ENCODE measurements at regions not wholly inside any gene's neighbourhood (a gene's known extent, or its start where the extent isn't known, plus 50 kb on each side); places are given as distances from the start of the nearest gene placed in this dataset.

GRCh38 chr18:44513233-44513632 lies 167.5 kb upstream of the SETBP1 start:
- no peaks in the 10 kb centered on the region for H3K36me3 Mint-ChIP-seq
- TF ChIP-seq CREM (CRISPR knock-in tag; IDR thresholded peaks at IDR 0.05) (no peak), JUN (CRISPR knock-in tag; IDR thresholded peaks at IDR 0.05) (no peak), CBFB (CRISPR knock-in tag; IDR thresholded peaks at IDR 0.05; ENCODE audit: low read depth) (no peak), IRF2 (CRISPR knock-in tag; IDR thresholded peaks at IDR 0.05; ENCODE audit: borderline replicate concordance, low read depth) (no peak), ZNF396 (CRISPR knock-in tag; IDR thresholded peaks at IDR 0.05; ENCODE audit: borderline replicate concordance) (no peak), ZNF263 (CRISPR knock-in tag; IDR thresholded peaks at IDR 0.05; ENCODE audit: low read depth) (no peak), FOXK1 (CRISPR knock-in tag; IDR thresholded peaks at IDR 0.05) (no peak), ZBTB21 (CRISPR knock-in tag; IDR thresholded peaks at IDR 0.05; ENCODE audit: borderline replicate concordance) (no peak)
- TF ChIP-seq, protein P1, sequence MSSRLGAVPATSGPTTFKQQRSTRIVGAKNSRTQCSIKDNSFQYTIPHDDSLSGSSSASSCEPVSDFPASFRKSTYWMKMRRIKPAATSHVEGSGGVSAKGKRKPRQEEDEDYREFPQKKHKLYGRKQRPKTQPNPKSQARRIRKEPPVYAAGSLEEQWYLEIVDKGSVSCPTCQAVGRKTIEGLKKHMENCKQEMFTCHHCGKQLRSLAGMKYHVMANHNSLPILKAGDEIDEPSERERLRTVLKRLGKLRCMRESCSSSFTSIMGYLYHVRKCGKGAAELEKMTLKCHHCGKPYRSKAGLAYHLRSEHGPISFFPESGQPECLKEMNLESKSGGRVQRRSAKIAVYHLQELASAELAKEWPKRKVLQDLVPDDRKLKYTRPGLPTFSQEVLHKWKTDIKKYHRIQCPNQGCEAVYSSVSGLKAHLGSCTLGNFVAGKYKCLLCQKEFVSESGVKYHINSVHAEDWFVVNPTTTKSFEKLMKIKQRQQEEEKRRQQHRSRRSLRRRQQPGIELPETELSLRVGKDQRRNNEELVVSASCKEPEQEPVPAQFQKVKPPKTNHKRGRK (CRISPR knock-in tag; IDR thresholded peaks at IDR 0.05; ENCODE audit: borderline replicate concordance): no peak
- TF ChIP-seq, protein P2, sequence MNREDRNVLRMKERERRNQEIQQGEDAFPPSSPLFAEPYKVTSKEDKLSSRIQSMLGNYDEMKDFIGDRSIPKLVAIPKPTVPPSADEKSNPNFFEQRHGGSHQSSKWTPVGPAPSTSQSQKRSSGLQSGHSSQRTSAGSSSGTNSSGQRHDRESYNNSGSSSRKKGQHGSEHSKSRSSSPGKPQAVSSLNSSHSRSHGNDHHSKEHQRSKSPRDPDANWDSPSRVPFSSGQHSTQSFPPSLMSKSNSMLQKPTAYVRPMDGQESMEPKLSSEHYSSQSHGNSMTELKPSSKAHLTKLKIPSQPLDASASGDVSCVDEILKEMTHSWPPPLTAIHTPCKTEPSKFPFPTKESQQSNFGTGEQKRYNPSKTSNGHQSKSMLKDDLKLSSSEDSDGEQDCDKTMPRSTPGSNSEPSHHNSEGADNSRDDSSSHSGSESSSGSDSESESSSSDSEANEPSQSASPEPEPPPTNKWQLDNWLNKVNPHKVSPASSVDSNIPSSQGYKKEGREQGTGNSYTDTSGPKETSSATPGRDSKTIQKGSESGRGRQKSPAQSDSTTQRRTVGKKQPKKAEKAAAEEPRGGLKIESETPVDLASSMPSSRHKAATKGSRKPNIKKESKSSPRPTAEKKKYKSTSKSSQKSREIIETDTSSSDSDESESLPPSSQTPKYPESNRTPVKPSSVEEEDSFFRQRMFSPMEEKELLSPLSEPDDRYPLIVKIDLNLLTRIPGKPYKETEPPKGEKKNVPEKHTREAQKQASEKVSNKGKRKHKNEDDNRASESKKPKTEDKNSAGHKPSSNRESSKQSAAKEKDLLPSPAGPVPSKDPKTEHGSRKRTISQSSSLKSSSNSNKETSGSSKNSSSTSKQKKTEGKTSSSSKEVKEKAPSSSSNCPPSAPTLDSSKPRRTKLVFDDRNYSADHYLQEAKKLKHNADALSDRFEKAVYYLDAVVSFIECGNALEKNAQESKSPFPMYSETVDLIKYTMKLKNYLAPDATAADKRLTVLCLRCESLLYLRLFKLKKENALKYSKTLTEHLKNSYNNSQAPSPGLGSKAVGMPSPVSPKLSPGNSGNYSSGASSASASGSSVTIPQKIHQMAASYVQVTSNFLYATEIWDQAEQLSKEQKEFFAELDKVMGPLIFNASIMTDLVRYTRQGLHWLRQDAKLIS (CRISPR knock-in tag; IDR thresholded peaks at IDR 0.05; ENCODE audit: borderline replicate concordance): no peak
- TF ChIP-seq, protein P3, sequence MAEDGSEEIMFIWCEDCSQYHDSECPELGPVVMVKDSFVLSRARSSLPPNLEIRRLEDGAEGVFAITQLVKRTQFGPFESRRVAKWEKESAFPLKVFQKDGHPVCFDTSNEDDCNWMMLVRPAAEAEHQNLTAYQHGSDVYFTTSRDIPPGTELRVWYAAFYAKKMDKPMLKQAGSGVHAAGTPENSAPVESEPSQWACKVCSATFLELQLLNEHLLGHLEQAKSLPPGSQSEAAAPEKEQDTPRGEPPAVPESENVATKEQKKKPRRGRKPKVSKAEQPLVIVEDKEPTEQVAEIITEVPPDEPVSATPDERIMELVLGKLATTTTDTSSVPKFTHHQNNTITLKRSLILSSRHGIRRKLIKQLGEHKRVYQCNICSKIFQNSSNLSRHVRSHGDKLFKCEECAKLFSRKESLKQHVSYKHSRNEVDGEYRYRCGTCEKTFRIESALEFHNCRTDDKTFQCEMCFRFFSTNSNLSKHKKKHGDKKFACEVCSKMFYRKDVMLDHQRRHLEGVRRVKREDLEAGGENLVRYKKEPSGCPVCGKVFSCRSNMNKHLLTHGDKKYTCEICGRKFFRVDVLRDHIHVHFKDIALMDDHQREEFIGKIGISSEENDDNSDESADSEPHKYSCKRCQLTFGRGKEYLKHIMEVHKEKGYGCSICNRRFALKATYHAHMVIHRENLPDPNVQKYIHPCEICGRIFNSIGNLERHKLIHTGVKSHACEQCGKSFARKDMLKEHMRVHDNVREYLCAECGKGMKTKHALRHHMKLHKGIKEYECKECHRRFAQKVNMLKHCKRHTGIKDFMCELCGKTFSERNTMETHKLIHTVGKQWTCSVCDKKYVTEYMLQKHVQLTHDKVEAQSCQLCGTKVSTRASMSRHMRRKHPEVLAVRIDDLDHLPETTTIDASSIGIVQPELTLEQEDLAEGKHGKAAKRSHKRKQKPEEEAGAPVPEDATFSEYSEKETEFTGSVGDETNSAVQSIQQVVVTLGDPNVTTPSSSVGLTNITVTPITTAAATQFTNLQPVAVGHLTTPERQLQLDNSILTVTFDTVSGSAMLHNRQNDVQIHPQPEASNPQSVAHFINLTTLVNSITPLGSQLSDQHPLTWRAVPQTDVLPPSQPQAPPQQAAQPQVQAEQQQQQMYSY (CRISPR knock-in tag; IDR thresholded peaks at IDR 0.05): no peak
- TF ChIP-seq, protein P4, sequence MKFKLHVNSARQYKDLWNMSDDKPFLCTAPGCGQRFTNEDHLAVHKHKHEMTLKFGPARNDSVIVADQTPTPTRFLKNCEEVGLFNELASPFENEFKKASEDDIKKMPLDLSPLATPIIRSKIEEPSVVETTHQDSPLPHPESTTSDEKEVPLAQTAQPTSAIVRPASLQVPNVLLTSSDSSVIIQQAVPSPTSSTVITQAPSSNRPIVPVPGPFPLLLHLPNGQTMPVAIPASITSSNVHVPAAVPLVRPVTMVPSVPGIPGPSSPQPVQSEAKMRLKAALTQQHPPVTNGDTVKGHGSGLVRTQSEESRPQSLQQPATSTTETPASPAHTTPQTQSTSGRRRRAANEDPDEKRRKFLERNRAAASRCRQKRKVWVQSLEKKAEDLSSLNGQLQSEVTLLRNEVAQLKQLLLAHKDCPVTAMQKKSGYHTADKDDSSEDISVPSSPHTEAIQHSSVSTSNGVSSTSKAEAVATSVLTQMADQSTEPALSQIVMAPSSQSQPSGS (CRISPR knock-in tag; IDR thresholded peaks at IDR 0.05; ENCODE audit: borderline replicate concordance, low read depth): no peak

GRCh38 chr18:44514106-44514505 lies 166.6 kb upstream of the SETBP1 start:
- 0 out of 2 replicates have a peak, but pooled peaks cover 3% of the 10 kb centered on the region for H3K4me1 Mint-ChIP-seq
- no peak overlapping the region for H3K27ac Mint-ChIP-seq
- H3K9me3 Mint-ChIP-seq: no peaks in the 10 kb centered on the region
- H3K27me3 Mint-ChIP-seq (ENCODE audit: low read depth): no peaks in the 10 kb centered on the region
- no peak overlapping the region for H3K4me3 Mint-ChIP-seq
- ChIA-PET POLR2A (no interaction called here), CTCF (no interaction called here)
- DNase-seq (ENCODE audit: low spot score) (no peak), ATAC-seq (no peak)
- no peaks in the 10 kb centered on the region for H3K36me3 Mint-ChIP-seq
- no peak for TF ChIP-seq NR1H2 (CRISPR knock-in tag; IDR thresholded peaks at IDR 0.05)
- no peak for TF ChIP-seq SOX15 (CRISPR knock-in tag; IDR thresholded peaks at IDR 0.05)
- TF ChIP-seq ZNF416 (CRISPR knock-in tag; IDR thresholded peaks at IDR 0.05): no peak
- TF ChIP-seq, protein P5, sequence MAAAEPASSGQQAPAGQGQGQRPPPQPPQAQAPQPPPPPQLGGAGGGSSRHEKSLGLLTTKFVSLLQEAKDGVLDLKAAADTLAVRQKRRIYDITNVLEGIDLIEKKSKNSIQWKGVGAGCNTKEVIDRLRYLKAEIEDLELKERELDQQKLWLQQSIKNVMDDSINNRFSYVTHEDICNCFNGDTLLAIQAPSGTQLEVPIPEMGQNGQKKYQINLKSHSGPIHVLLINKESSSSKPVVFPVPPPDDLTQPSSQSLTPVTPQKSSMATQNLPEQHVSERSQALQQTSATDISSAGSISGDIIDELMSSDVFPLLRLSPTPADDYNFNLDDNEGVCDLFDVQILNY (CRISPR knock-in tag; IDR thresholded peaks at IDR 0.05): no peak
- TF ChIP-seq, protein P1 (CRISPR knock-in tag; IDR thresholded peaks at IDR 0.05; ENCODE audit: borderline replicate concordance): no peak
- TF ChIP-seq RORB (CRISPR knock-in tag; IDR thresholded peaks at IDR 0.05): no peak
- no peak for TF ChIP-seq MXD4 (CRISPR knock-in tag; IDR thresholded peaks at IDR 0.05; ENCODE audit: borderline replicate concordance)
- TF ChIP-seq, protein P6, sequence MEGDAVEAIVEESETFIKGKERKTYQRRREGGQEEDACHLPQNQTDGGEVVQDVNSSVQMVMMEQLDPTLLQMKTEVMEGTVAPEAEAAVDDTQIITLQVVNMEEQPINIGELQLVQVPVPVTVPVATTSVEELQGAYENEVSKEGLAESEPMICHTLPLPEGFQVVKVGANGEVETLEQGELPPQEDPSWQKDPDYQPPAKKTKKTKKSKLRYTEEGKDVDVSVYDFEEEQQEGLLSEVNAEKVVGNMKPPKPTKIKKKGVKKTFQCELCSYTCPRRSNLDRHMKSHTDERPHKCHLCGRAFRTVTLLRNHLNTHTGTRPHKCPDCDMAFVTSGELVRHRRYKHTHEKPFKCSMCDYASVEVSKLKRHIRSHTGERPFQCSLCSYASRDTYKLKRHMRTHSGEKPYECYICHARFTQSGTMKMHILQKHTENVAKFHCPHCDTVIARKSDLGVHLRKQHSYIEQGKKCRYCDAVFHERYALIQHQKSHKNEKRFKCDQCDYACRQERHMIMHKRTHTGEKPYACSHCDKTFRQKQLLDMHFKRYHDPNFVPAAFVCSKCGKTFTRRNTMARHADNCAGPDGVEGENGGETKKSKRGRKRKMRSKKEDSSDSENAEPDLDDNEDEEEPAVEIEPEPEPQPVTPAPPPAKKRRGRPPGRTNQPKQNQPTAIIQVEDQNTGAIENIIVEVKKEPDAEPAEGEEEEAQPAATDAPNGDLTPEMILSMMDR (IDR thresholded peaks at IDR 0.05): no peak

More at GRCh38 chr18:44513233-44513632, 167.5 kb upstream of the SETBP1 start:
- H3K4me3 Mint-ChIP-seq: no peak overlapping the region
- 0 out of 2 replicates have a peak, but pooled peaks cover 3% of the 10 kb centered on the region for H3K4me1 Mint-ChIP-seq
- no peak overlapping the region for H3K27ac Mint-ChIP-seq
- POLR2A ChIA-PET: no interaction called here
- ATAC-seq (no peak), DNase-seq (ENCODE audit: low spot score) (no peak)
- CTCF ChIA-PET: no interaction called here
- no peaks in the 10 kb centered on the region for H3K27me3 Mint-ChIP-seq (ENCODE audit: low read depth)
- H3K9me3 Mint-ChIP-seq: no peaks in the 10 kb centered on the region
